IMR-90 (cell line): ENCODE measurements at regions not wholly inside any gene's neighbourhood (a gene's known extent, or its start where the extent isn't known, plus 50 kb on each side); places are given as distances from the start of the nearest gene placed in this dataset.
A peak's percentile ranks its signal among the peaks of the same experiment; 100 is the strongest.

Experiments
- ATAC-seq: fragments of 200-7000 bp; cut with Tn5 transposase; 2 replicates; pipeline ENCODE4 v1.9.1; 2020; ENCODE audit warnings: low read depth, mild to moderate bottlenecking, moderate library complexity
- BruUV-seq: library from RNA; stranded (reverse); fragments of 400-500 nt; replicated peaks from 2 replicates; lab custom pipeline; 2021; lab: Mats Ljungman, UMichigan
- CTCF ChIA-PET: fragments of 300-600 bp; formaldehyde crosslinking; extraction: SDS; loops from one replicate; lab custom pipeline; 2021; ENCODE audit warnings: antibody characterized with exemption; lab: Yijun Ruan, JAX
- POLR2A ChIA-PET: fragments of 300-600 bp; sonication (Branson Sonifier 250); formaldehyde crosslinking; loops from one replicate; lab custom pipeline; 2022; ENCODE audit warnings: antibody characterized with exemption; ENCODE audit not compliant: unreplicated experiment; lab: Charles Lee
- DNase-seq: peaks from one replicate; pipeline ENCODE4 v3.0.0; 2013
- H2AFZ ChIP-seq: replicated peaks from 2 replicates; pipeline ENCODE3; 2013; ENCODE audit warnings: low read length, mild to moderate bottlenecking; ENCODE audit not compliant: poor library complexity
- H2AK5ac ChIP-seq: 2 replicates; pipeline ENCODE4 v1.6.1; 2013; ENCODE audit warnings: low read depth, low read length, inconsistent platforms
- H2AK9ac ChIP-seq: replicated peaks from 2 replicates; pipeline ENCODE3; 2013; ENCODE audit warnings: mild to moderate bottlenecking, low read depth, low read length, moderate library complexity; ENCODE audit not compliant: poor library complexity
- H2BK120ac ChIP-seq: 2 replicates; pipeline ENCODE4 v1.6.1; 2013; ENCODE audit warnings: low read depth, low read length, inconsistent platforms
- H2BK15ac ChIP-seq: 3 replicates; pipeline ENCODE4 v1.6.1; 2013; ENCODE audit warnings: low read depth, low read length, inconsistent platforms
- H2BK20ac ChIP-seq: 2 replicates; pipeline ENCODE4 v1.6.1; 2013; ENCODE audit warnings: low read depth, mild to moderate bottlenecking, inconsistent platforms, low read length, moderate library complexity
- H2BK5ac ChIP-seq: 2 replicates; pipeline ENCODE4 v1.6.1; 2013; ENCODE audit warnings: mild to moderate bottlenecking, low read depth, low read length, inconsistent platforms; ENCODE audit not compliant: poor library complexity, severe bottlenecking
- H3K14ac ChIP-seq: replicated peaks from 2 replicates; pipeline ENCODE4 v1.6.1; 2013; ENCODE audit warnings: low read depth, low read length, inconsistent platforms
- H3K18ac ChIP-seq: 2 replicates; pipeline ENCODE4 v1.6.1; 2013; ENCODE audit warnings: low read depth, low read length, control low read depth
- H3K23ac ChIP-seq: 2 replicates; pipeline ENCODE4 v1.6.1; 2013; ENCODE audit warnings: low read depth, low read length, inconsistent platforms
- H3K27ac ChIP-seq: 2 replicates; pipeline ENCODE4 v1.5.1; 2013; ENCODE audit warnings: mild to moderate bottlenecking, control low read depth, low read length; ENCODE audit not compliant: insufficient read depth
- H3K27me3 ChIP-seq: 2 replicates; pipeline ENCODE4 v1.6.1; 2013; ENCODE audit warnings: low read length; ENCODE audit not compliant: control insufficient read depth, insufficient read depth
- H3K36me3 ChIP-seq: 2 replicates; pipeline ENCODE4 v1.6.1; 2013; ENCODE audit warnings: low read length, mixed read lengths; ENCODE audit not compliant: control insufficient read depth, insufficient read depth
- H3K4ac ChIP-seq: 2 replicates; pipeline ENCODE4 v1.6.1; 2013; ENCODE audit warnings: low read depth, low read length, inconsistent platforms
- H3K4me1 ChIP-seq: 2 replicates; pipeline ENCODE4 v1.6.1; 2013; ENCODE audit warnings: low read length, mixed read lengths; ENCODE audit not compliant: control insufficient read depth, insufficient read depth
- H3K4me2 ChIP-seq: 2 replicates; pipeline ENCODE4 v1.6.1; 2013; ENCODE audit warnings: low read depth, mild to moderate bottlenecking, control low read depth, low read length, moderate library complexity
- H3K4me3 ChIP-seq: 2 replicates; pipeline ENCODE4 v1.5.1; 2013; ENCODE audit warnings: low read depth, mild to moderate bottlenecking, control low read depth, low read length, moderate library complexity; ENCODE audit not compliant: insufficient read depth
- H3K56ac ChIP-seq: 2 replicates; pipeline ENCODE4 v1.6.1; 2013; ENCODE audit warnings: low read length, inconsistent platforms; ENCODE audit not compliant: insufficient read depth; ENCODE audit errors: extremely low read depth
- H3K79me1 ChIP-seq, 2 experiments: 2 replicates each; pipeline ENCODE4 v1.6.1; 2013; ENCODE audit warnings: low read length in 2 of 2, inconsistent platforms in 1 of 2, low read depth in 1 of 2
- H3K9ac ChIP-seq: 2 replicates; pipeline ENCODE4 v1.6.1; 2013; ENCODE audit warnings: low read depth, low read length, control low read depth
- H3K9me1 ChIP-seq: 2 replicates; pipeline ENCODE4 v1.6.1; 2013; ENCODE audit warnings: low read length, inconsistent platforms; ENCODE audit not compliant: insufficient read depth
- H3K9me3 ChIP-seq: 2 replicates; pipeline ENCODE4 v1.6.1; 2013; ENCODE audit warnings: low read length; ENCODE audit not compliant: control insufficient read depth, insufficient read depth
- H4K20me1 ChIP-seq: 2 replicates; pipeline ENCODE4 v1.6.1; 2013; ENCODE audit warnings: low read length, inconsistent platforms; ENCODE audit not compliant: insufficient read depth
- H4K5ac ChIP-seq: 2 replicates; pipeline ENCODE4 v1.6.1; 2013; ENCODE audit warnings: mild to moderate bottlenecking, low read depth, low read length, control low read depth
- H4K8ac ChIP-seq, 2 experiments: 2 replicates each; pipeline ENCODE4 v1.6.1; 2013; ENCODE audit warnings: low read depth in 2 of 2, low read length in 2 of 2, control low read depth in 1 of 2, inconsistent platforms in 1 of 2
- H4K91ac ChIP-seq: 2 replicates; pipeline ENCODE4 v1.6.1; 2013; ENCODE audit warnings: low read depth, low read length, inconsistent platforms; ENCODE audit not compliant: insufficient read depth
- BHLHE40 ChIP-seq: fragments of 150-350 bp; IDR thresholded peaks from 2 replicates; pipeline ENCODE4 v1.6.1; 2016; ENCODE audit warnings: mild to moderate bottlenecking, low read depth, low read length
- CEBPB ChIP-seq: IDR thresholded peaks from 2 replicates; pipeline ENCODE4 v1.6.1; 2012; ENCODE audit warnings: low read depth, low read length, improper control_type of control experiment
- CHD1 ChIP-seq: IDR thresholded peaks from 2 replicates; pipeline ENCODE4 v1.6.1; 2012; ENCODE audit warnings: low read depth, low read length, improper control_type of control experiment
- FOS ChIP-seq: fragments of 150-350 bp; IDR thresholded peaks from 2 replicates; pipeline ENCODE4 v1.6.1; 2016; ENCODE audit warnings: low read depth, low read length
- MAFK ChIP-seq: IDR thresholded peaks from 2 replicates; pipeline ENCODE4 v1.6.1; 2012; ENCODE audit warnings: low read depth, low read length, improper control_type of control experiment
- MAZ ChIP-seq: IDR thresholded peaks from 2 replicates; pipeline ENCODE4 v1.6.1; 2012; ENCODE audit warnings: low read depth, mild to moderate bottlenecking, low read length, improper control_type of control experiment, moderate library complexity, borderline replicate concordance
- MXI1 ChIP-seq: IDR thresholded peaks from 2 replicates; pipeline ENCODE4 v1.6.1; 2012; ENCODE audit warnings: low read depth, mild to moderate bottlenecking, low read length, moderate library complexity, borderline replicate concordance
- NFE2L2 ChIP-seq: fragments of 150-350 bp; IDR thresholded peaks from 2 replicates; pipeline ENCODE4 v1.6.1; 2016; ENCODE audit warnings: low read depth, mild to moderate bottlenecking, low read length
- POLR2A ChIP-seq: IDR thresholded peaks from 2 replicates; pipeline ENCODE4 v1.6.1; 2012; ENCODE audit warnings: mild to moderate bottlenecking, low read depth, low read length
- RAD21 ChIP-seq: IDR thresholded peaks from 2 replicates; pipeline ENCODE4 v1.6.1; 2012; ENCODE audit warnings: low read length, improper control_type of control experiment
- RCOR1 ChIP-seq: IDR thresholded peaks from 2 replicates; pipeline ENCODE4 v1.6.1; 2012; ENCODE audit warnings: mild to moderate bottlenecking, low read length, improper control_type of control experiment; ENCODE audit not compliant: insufficient replicate concordance
- RFX5 ChIP-seq: IDR thresholded peaks from 2 replicates; pipeline ENCODE4 v1.8.0; 2012; ENCODE audit warnings: low read depth, mild to moderate bottlenecking, low read length, moderate library complexity
- SMC3 ChIP-seq: fragments of 150-350 bp; IDR thresholded peaks from 2 replicates; pipeline ENCODE4 v1.6.1; 2016; ENCODE audit warnings: low read depth, mild to moderate bottlenecking, antibody characterized with exemption, low read length, moderate library complexity
- WGBS, 2 experiments: methylation state at CpG; one replicate each; pipeline versions ENCODE4 v1.1.5 to v1.1.7; 2013; ENCODE audit warnings: missing lambda C conversion rate in 2 of 2; ENCODE audit not compliant: insufficient read length in 1 of 2; ENCODE audit errors: extremely low coverage in 2 of 2; 5-methylcytosine and 5-hydroxymethylcytosine counted together
- dilution Hi-C: fragments of 300-500 bp; cut with HindIII; formaldehyde crosslinking; loops from one replicate; pipeline ENCODE4 v1.14.3; 2018; ENCODE audit warnings: low sequenced_read_pairs; ENCODE audit not compliant: unreplicated experiment
- in situ Hi-C: fragments of 300-500 bp; cut with MboI; formaldehyde crosslinking; loops from 3 replicates; pipeline ENCODE4 v1.14.3; 2019; ENCODE audit warnings: low sequenced_read_pairs, inconsistent platforms, mixed read lengths
- intact Hi-C: fragments of 100-400 bp; cut with micrococcal nuclease; formaldehyde crosslinking; loops from 2 replicates; pipeline ENCODE4 v1.10.0; 2022
- TF ChIP-seq, protein P1 (sequence below): fragments of 150-350 bp; IDR thresholded peaks from 2 replicates; pipeline ENCODE4 v1.6.1; 2016; ENCODE audit warnings: low read depth, mild to moderate bottlenecking, low read length, moderate library complexity, borderline replicate concordance
- TF ChIP-seq, protein P2 (sequence below): fragments of 150-350 bp; IDR thresholded peaks from 2 replicates; pipeline ENCODE4 v1.6.1; 2017; ENCODE audit warnings: mild to moderate bottlenecking, antibody characterized with exemption, low read length, low read depth
- TF ChIP-seq, protein P3 (sequence below): conservative IDR thresholded peaks from 2 replicates; pipeline ENCODE4 v1.5.1; 2012; ENCODE audit warnings: mild to moderate bottlenecking, low read depth, low read length, improper control_type of control experiment

DNA sequence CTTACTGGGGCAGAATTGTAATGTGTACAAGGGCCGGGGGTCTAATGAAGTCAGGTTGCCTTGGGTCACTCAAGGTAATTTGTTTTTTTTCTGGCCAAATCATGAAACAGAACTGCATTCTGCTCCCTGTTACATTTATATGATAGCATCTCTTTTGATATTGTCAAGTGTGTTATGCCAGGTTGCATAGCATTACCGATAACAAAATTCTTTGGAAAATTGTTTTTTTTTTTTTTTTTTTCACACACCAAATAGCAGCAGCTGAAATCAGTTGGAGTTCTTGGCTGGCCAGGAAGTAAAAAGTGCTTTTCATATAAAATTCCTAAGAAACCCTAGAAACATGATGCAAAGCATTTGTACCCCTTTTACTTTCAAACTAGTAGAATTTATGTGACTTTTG, 282.6 kb upstream of the FN1 start:
- 0 out of 2 replicates have a peak overlapping the region, but pooled peaks have one; percentile 62 for H3K14ac ChIP-seq
- DNase-seq = no peak
- H4K20me1 ChIP-seq = no peaks in the 10 kb centered on the region
- no peak for ATAC-seq
- H3K9me1 ChIP-seq = no peaks in the 10 kb centered on the region
- H3K56ac ChIP-seq = no peak overlapping the region
- H3K4me2 ChIP-seq = peak overlapping the region; percentile 83; the same call in 1 of the 2 replicates
- H2BK5ac ChIP-seq = no peak overlapping the region
- no peak overlapping the region for H2AK5ac ChIP-seq
- no peak overlapping the region for H2AK9ac ChIP-seq
- no TSS peak for BruUV-seq
- no peaks in the 10 kb centered on the region for H3K36me3 ChIP-seq
- CTCF ChIA-PET = no interaction called here
- no peak overlapping the region for H4K91ac ChIP-seq
- in situ Hi-C loops = no loop called here
- POLR2A ChIA-PET = no interaction called here
- H3K4me3 ChIP-seq = no peak overlapping the region
- peak overlapping the region; percentile 15; the same call in 1 of the 2 replicates for H4K5ac ChIP-seq
- no peaks in the 10 kb centered on the region for H3K27me3 ChIP-seq
- TF ChIP-seq RAD21 = no peak
- no peak for TF ChIP-seq MAFK
- TF ChIP-seq BHLHE40 = no peak
- TF ChIP-seq, protein P1, sequence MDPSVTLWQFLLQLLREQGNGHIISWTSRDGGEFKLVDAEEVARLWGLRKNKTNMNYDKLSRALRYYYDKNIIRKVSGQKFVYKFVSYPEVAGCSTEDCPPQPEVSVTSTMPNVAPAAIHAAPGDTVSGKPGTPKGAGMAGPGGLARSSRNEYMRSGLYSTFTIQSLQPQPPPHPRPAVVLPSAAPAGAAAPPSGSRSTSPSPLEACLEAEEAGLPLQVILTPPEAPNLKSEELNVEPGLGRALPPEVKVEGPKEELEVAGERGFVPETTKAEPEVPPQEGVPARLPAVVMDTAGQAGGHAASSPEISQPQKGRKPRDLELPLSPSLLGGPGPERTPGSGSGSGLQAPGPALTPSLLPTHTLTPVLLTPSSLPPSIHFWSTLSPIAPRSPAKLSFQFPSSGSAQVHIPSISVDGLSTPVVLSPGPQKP = no peak
- no peak for TF ChIP-seq RCOR1
- TF ChIP-seq, protein P2, sequence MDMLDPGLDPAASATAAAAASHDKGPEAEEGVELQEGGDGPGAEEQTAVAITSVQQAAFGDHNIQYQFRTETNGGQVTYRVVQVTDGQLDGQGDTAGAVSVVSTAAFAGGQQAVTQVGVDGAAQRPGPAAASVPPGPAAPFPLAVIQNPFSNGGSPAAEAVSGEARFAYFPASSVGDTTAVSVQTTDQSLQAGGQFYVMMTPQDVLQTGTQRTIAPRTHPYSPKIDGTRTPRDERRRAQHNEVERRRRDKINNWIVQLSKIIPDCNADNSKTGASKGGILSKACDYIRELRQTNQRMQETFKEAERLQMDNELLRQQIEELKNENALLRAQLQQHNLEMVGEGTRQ = no peak
- TF ChIP-seq FOS = no peak
- no peak for TF ChIP-seq SMC3
- no peak for TF ChIP-seq POLR2A
- TF ChIP-seq CHD1 = no peak
- TF ChIP-seq MAZ = no peak
- TF ChIP-seq RFX5 = no peak
- no peak for TF ChIP-seq NFE2L2
- TF ChIP-seq CEBPB = no peak
- TF ChIP-seq, protein P3, sequence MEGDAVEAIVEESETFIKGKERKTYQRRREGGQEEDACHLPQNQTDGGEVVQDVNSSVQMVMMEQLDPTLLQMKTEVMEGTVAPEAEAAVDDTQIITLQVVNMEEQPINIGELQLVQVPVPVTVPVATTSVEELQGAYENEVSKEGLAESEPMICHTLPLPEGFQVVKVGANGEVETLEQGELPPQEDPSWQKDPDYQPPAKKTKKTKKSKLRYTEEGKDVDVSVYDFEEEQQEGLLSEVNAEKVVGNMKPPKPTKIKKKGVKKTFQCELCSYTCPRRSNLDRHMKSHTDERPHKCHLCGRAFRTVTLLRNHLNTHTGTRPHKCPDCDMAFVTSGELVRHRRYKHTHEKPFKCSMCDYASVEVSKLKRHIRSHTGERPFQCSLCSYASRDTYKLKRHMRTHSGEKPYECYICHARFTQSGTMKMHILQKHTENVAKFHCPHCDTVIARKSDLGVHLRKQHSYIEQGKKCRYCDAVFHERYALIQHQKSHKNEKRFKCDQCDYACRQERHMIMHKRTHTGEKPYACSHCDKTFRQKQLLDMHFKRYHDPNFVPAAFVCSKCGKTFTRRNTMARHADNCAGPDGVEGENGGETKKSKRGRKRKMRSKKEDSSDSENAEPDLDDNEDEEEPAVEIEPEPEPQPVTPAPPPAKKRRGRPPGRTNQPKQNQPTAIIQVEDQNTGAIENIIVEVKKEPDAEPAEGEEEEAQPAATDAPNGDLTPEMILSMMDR = no peak
- TF ChIP-seq MXI1 = no peak
- H2BK15ac ChIP-seq = 0 out of 3 replicates have a peak overlapping the region, but pooled peaks have one; percentile 59
- H3K23ac ChIP-seq = no peak overlapping the region
- no peak overlapping the region for H2AFZ ChIP-seq
- WGBS, 2 experiments = no CpG with 5 or more reads among the region's 2 CpGs
- no peak overlapping the region for H3K9ac ChIP-seq
- H3K4me1 ChIP-seq = peaks cover 18% of the 10 kb centered on the region
- no peak overlapping the region for H3K4ac ChIP-seq
- H3K18ac ChIP-seq = peak overlapping the region; percentile 91; the same call in 1 of the 2 replicates
- dilution Hi-C loops = no loop called here
- intact Hi-C loops = no loop called here
- H2BK20ac ChIP-seq = no peak overlapping the region
- no peaks in the 10 kb centered on the region for H3K9me3 ChIP-seq
- H2BK120ac ChIP-seq = no peak overlapping the region
- H3K79me1 ChIP-seq = no peaks in the 10 kb centered on the region
- peak overlapping the region; percentile 3 to 54; a peak in 2 of 4 replicates for H4K8ac ChIP-seq
- no peak overlapping the region for H3K27ac ChIP-seq
